CD4-positive, alpha-beta T cell treated with Interleukin-4 for 1 hour (primary cell): ENCODE measurements at regions not wholly inside any gene's neighbourhood (a gene's known extent, or its start where the extent isn't known, plus 50 kb on each side); places are given as distances from the start of the nearest gene placed in this dataset.
"Not testable (repeated sequence)": the region's sequence is repeated elsewhere in the genome, so short reads cannot be mapped to it uniquely, and the experiment has no call there.

Experiments used
- DNase-seq, 2 donors: peaks; one replicate each; pipeline ENCODE4 v3.0.0-alpha.2; 2020 to 2022

GRCh38 chr2:90238505-90239230 is 1547.2 kb downstream of the RPIA start:
- not testable (repeated sequence) for DNase-seq

- not testable (repeated sequence) for DNase-seq
Observed at GRCh38 chr2:90239769-90240168, 1548.3 kb downstream of the RPIA start.

GRCh38 chr2:90244902-90245765 is 1553.7 kb downstream of the RPIA start:
- DNase-seq = not testable (repeated sequence)

- not testable (repeated sequence) for DNase-seq
Observed at GRCh38 chr2:90248400-90248799, 1556.9 kb downstream of the RPIA start.

GRCh38 chr2:90250350-90250749 is 1558.9 kb downstream of the RPIA start:
- DNase-seq = not testable (repeated sequence)

GRCh38 chr2:90251576-90251975 is 1560.1 kb downstream of the RPIA start:
- DNase-seq = not testable (repeated sequence)

GRCh38 chr2:90253306-90253705 is 1561.8 kb downstream of the RPIA start:
- not testable (repeated sequence) for DNase-seq

GRCh38 chr2:90266888-90267287 is 1575.4 kb downstream of the RPIA start:
- not testable (repeated sequence) for DNase-seq

GRCh38 chr2:90287751-90288150 is 1596.3 kb downstream of the RPIA start:
- not testable (repeated sequence) for DNase-seq

GRCh38 chr2:90288396-90288795 is 1596.9 kb downstream of the RPIA start:
- not testable (repeated sequence) for DNase-seq

GRCh38 chr2:90289291-90289980 is 1598.0 kb downstream of the RPIA start:
- DNase-seq = not testable (repeated sequence)

- not testable (repeated sequence) for DNase-seq
Observed at GRCh38 chr2:90290701-90291100, 1599.2 kb downstream of the RPIA start.

- not testable (repeated sequence) for DNase-seq
Observed at GRCh38 chr2:90291168-90291883, 1599.9 kb downstream of the RPIA start.

- not testable (repeated sequence) for DNase-seq
Observed at GRCh38 chr2:90291934-90292333, 1600.5 kb downstream of the RPIA start.

GRCh38 chr2:90292451-90292850 is 1601.0 kb downstream of the RPIA start:
- not testable (repeated sequence) for DNase-seq

- not testable (repeated sequence) for DNase-seq
Observed at GRCh38 chr2:90293224-90293623, 1601.8 kb downstream of the RPIA start.

GRCh38 chr2:90293806-90294205 is 1602.3 kb downstream of the RPIA start:
- DNase-seq = not testable (repeated sequence)

- not testable (repeated sequence) for DNase-seq
Observed at GRCh38 chr2:90295036-90295750, 1603.7 kb downstream of the RPIA start.

- not testable (repeated sequence) for DNase-seq
Observed at GRCh38 chr2:90296484-90296777, 1605.0 kb downstream of the RPIA start.

- DNase-seq = not testable (repeated sequence)
Observed at GRCh38 chr2:90297701-90298100, 1606.2 kb downstream of the RPIA start.

- not testable (repeated sequence) for DNase-seq
Observed at GRCh38 chr2:90298126-90298755, 1606.8 kb downstream of the RPIA start.
